DMS53 (cell line): ENCODE measurements at regions not wholly inside any gene's neighbourhood (a gene's known extent, or its start where the extent isn't known, plus 50 kb on each side); places are given as distances from the start of the nearest gene placed in this dataset.
A peak's percentile ranks its signal among the peaks of the same experiment; 100 is the strongest.

Experiments used
- DNase-seq: peaks from one replicate; lab custom pipeline; 2025; lab: John Stamatoyannopoulos, UW

DNA sequence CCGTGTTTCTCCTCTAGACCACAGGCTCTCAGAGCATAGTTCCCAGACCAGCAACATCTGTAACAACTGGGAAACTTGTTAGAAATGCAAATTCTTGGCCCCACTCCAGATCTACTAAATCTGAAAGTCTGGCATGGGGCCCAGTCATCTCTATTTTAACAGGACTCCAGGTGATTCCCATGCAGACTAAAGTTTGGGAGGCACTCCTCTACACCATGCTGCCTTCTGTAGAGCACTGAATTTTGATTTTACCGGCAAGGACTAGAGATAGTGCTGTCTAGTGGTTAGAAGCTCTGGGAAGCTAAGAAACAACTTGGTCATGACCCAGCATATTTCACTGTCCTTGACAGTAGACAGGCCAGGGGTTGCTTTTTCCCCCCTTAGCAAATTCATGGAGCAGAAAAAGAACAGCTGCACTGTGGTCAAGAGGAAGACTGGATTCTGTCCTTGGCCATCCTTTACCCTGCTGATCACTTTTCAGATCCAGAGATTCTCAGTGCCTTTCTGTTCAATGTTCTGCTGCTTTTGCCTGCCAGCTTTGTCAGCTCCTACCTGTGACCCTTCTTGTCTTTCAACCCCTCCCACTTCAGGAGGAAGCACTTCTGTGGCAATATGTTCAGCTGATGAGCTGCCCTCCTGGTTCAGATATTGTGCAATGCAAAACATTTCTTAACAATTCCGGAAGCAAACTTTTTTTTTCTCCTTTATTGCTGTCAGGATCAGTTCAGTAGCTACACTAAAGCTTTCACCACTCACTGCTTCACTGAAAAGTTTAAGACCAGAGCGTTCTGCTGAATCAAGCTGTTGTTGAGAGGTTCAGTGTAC lies 133.8 kb upstream of the NUDT4 start:
- peak; percentile 42 for DNase-seq

DNA sequence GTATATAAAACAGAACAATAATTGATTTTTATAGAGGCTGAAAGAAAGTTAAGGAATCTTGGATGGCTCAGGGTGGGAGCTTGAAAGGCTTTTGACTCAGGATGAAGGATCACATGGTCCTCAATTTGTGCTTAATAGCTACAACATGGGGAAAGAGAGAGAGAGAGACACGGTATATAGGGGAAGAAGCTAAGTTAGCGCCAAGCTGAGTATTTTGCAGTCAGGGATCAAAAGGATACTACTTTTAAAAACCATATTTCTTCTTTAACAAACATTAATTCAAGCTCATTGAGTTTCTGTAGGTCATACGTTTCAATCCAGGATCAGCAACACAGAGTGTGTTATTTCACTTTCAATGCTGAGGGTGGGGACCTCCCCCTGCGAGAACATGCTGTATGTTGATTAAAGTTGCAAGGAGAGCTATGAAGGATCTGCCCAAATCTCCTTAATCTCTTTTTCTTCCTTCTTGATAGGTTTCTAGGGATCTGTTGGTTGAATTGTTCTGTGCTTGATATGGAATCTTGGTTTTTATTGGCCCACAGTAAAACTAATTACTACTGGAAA lies 133.1 kb upstream of the NUDT4 start:
- DNase-seq = no peak

DNA sequence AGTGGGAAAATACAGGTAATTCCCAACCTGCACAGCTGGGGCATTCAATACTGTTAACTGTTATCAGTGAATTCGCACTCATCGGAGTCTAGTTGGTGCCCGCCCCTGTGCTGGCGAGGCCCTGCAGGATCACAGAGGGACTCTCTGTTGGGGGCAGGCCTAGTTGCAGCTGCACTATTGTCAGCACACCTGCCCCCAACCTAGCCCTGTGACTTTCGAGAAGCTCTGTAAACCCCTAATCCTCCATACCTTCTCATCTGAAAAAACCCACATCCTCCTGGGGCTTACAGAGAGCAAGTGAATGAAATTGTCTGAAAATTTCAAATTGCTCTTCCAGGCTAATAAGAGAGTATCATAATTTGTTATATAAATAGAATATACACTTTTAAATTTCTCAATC lies 132.2 kb upstream of the NUDT4 start:
- DNase-seq = no peak

DNA sequence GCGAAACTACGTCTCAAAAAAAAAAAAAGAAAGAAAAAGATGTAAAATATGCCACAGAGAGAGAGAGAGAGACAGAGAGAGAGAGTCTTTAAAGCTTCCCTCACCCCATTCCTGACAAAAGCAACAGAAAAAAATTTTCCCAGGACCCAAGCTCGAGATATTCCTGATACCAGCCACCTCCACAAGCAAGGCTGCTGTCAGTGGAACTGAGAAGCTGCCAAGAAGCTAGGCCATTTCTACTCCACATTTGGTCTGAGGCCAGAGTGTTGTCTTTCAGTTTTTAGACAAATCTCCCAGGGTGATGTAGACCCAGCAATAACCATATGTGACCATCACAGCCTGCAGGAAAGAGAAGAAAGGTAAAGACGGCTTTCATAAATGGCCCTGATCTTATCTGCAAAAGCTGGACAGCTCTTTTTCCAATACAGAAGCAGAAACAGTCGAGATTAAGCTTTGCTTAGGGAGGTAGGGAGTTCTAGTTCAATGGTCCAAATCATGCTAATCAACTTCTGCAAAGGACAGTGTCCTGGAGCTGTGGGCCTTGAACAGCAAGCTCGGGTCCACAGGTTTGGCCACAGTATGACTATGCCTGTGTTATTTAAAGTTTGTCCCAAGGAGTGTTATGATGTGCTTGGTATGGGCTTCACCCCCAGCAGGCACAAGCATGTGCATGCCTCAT lies 130.3 kb upstream of the NUDT4 start:
- no peak for DNase-seq

DNA sequence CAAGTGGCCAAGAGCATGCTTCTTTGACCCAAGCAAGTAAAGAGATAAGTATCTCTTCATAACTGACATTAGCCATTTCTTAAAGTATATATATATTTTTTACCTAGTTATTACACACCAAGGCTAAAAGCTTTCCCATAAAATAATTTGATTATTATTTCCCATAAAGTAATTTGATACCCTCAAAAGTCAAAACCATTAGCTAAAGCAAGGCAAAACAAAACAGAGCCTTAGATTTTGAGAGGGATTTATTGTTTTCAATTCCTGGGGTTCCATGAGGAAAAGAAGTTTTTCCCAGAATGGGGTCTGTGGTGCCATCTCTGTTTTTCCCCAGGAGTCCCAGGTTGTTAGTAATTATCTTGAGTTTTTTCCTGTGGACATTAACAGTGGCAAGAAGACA lies 125.5 kb upstream of the NUDT4 start:
- no peak for DNase-seq

DNA sequence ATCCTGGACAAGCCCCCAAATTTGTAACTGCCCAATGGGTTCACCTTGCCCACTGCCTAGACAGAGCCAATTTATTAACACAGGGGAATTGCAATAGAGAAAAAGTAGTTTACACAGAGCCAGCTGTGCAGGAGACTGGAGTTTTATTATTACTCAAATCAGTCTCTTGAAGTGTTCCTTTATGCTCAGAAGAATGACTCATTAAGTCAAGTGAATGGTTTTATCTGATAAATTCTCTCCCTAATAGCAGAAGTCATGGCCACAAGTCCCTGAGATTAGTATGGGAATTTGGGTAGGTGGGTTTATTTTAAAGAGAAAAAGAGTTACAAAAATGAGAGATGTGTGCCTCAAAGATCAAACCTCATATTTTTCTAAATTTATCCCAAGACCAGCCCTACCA lies 122.8 kb upstream of the NUDT4 start:
- peak; percentile 32 for DNase-seq

DNA sequence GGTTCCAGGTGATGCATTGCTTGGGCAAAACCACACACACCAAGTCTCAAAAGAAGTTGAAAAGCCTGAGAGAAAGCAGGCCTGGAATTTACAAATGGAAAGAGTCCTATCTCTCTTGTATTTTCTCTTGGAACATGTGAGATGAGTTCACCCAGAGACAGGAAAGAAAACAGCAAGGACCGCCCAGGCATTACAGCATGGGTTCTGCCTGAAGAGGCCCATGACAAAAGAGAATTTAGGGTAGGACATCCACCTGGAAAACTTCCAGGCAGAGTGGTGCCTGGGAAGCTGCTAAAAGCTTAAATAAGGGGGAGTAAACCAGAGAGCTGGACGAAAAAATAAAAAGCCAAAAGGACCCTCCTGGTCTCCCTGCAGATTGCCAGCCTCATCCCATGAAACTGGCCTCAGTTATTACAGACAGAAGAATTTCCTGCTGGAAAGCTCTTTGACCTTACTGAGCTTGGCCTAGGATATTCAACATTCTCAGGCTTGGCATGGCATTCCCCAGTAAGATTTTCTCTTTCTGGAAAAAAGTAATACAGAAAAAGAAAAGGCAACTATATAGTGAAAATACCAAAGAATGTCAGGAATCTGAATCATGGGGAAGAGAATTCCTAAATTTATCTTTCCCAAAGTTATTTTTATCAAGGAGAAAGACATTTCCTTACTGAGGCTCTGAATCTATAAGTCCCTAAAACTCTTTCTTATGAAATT lies 121.3 kb upstream of the NUDT4 start:
- no peak for DNase-seq

DNA sequence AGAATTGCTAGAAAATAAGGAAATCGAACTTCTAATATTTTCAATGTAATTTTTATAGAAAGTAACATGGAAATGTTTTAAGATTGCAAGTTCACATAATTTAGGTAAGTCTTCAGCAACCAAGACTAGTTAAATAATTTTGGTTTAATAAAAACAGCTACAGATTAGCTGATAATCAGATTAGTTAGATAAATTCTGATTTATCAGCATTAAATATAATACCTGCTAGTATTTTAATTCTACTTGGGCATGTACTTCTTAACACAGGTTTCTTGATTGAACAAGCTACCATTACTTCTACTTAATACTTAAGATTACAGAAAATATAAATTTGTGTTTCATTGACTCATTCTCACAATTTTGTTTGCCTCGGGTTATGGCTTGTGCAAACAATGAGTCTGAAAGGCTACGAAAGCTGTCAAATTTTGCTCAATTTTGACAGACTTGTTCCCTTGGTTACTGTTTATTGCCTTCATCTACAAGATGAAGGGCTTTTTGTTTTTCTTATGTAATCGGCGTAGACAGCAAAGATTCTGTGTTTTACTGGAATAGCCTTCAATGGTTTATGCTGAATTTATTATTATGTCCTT lies 116.1 kb upstream of the NUDT4 start:
- no peak for DNase-seq

DNA sequence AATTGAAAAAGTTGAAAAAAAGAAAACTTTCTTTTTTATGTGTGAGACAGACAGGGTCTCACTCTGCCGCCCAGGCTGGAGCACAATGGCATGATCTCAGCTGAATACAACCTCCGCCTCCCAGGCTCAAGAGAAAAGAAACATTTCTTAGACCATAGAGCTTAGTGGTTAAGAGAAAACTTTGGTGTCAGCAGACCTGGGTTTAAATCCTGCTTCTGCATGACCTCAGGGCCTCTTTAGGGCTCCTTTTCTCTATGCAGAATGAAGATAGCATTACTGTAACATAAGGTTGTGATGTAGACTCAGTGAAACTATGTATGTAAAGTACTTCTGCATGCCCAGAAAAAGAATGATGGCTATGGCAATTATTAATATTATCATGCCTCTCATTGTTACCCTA lies 104.7 kb upstream of the NUDT4 start:
- DNase-seq = no peak

DNA sequence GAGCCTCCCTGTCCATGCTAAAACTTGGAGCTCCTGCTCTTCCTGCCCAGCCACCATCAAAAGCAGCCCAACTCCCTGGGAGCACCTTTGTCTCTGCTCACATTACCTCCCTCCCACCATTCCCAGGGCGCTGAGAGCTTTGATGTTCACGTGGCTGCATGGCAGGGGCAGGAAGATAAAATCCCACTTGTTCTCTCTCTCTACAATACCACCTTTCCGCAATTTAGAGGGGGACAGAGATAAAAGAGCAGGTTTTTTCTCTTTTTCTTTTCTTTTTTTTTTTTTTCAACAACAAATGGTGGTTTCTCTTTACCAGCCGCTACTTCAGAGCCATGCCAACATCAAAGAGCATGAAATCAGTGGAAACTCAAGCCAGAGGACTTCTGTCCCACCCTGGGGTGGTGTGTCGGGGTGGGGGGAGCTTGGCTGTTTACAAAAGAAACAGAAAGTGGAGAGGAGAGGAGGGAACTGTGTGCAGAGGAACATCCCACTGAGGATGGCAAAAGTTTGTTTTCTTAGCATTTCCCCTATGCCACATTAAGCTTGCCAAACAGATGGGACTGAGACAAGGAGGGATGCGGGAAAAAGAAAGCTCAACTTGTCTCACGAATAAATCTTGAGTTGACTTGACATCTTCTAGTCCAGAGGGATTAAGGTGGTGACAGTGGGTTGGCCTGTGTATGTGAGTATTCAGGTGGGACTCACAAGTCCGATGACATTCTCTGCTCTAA lies 103.7 kb upstream of the NUDT4 start:
- DNase-seq = peak; percentile 16

DNA sequence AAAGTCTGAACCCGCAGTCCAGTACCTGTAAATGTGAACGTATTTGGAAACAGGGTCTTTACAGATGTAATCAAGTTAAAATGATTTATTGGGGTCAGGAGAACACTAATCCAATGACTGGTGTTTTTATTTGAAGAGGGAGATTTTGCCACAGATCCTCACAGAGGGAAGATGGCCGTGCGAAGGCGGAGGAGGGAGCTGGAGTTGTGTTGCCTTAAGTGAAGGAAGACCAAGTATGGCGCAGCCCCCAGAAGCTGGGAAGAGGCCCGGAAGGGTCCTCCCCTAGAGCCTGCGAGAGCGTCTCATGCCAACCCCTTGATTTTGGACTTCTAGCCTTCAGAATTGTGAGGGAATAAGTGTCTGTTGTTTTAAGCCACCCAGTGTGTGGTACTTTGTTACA lies 102.8 kb upstream of the NUDT4 start:
- no peak for DNase-seq

DNA sequence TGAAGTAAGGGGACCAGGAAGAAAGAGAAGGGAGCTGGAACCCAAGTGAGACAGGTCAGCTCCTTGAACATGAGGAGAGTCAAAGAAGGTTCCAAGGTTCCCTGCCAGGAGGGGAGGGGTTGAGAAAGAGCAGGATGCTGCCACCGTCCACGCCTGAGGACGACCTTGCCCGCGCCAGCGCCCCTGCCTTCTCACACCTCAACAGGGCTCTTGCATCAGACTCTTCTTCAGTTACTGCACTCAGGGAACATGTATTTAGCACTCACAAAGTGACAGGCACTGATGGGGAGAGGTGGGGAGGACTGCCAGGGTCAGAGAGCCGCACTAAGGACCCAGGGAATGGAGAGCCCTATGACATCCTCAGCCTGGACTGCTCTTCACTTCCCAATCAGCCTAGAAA lies 102.1 kb upstream of the NUDT4 start:
- no peak for DNase-seq

DNA sequence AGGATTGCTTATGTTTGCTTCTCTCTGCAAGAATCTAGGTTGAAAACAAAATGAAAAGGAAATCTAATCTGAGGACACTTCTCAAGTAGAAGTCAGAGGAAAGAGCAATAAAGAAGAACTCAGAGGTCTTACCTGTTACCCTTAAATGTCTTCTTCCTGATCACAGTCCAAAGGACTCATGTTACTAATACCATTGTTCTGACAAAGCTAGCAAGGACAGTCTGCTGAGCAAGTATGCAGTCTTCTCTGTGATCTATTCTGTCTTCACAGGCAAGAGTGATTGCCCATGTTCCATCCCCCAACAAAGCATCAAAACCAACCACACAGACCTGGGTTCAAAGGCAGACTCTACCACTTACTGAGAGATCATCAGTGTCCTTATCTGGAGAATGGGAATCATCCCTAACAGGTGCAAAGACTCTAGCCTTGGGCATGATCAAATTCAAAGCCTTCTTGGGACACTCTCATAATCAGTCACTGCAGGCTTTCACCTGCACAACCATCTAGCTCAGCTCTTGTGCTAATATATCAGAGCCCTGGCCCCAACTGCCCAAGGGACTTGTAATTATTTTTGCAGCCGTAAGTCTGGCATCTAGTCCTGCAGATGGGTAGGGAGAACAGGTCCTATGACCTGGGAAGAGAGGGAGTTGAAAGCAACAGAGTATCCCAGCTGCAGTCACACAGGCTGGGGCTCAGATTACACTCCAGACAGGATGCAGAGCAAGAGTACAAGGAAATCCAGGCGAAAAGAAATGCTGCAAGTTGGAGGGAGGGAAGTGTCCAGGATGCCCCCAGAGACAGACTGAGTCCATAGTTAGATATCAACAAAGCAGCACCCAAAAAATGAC lies 97.9 kb upstream of the NUDT4 start:
- peak; percentile 46 for DNase-seq

DNA sequence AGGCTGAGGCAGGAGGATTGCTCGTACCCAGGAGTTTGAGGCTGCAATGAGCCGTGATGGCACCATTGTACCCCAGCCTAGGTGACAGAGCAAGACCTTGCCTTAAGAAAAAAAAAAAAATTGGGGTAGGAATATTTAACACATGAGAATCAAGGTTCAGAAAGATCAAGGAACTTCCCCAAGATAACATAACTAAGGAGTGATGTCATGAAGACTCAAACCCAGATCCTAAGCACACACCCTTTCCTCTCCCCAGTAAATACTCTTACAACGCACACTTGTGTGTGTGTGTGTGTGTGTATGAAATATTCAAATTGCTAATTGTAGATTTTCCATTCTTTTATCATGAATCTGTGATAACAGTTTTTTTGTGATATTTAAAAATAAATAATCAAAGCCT lies 90.6 kb upstream of the NUDT4 start:
- no peak for DNase-seq

DNA sequence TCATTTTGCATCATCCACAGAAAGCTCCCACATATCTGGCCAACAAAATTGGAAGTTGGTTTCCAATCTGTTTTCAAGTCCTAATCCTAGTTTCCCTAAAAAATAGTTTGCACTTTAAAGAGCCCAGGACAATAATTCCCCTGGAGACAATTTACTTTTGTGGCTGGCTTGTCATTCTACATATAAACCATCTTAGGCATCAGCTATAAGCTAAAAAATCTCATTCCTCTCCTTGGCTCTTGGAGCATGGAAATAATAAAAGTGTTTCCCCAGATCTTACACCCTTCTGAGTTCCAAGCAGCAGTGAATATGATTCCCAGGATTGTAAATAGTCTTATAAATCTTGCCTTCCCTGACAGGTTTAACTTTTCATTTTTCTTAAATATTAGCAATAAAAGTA lies 89.1 kb upstream of the NUDT4 start:
- DNase-seq = no peak

DNA sequence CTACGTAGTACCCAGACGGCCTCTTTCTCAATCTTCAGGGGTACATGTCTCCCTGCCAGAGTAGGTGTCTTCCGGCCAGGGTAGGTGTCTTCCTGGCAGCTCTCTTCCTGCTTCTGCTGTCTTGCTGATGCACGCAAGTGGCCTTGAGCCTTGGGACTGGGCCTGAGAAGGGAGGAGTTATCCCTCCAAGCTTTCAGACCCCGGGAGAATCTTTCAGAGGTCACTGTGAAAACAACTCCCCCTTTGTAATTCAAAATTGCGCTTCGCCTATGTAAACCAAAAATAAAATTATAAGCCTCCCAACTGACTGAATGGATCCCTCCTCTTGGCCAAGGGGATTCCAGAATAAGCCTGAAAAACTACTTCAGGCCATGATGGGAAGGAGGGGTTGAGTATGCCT lies 87.3 kb upstream of the NUDT4 start:
- DNase-seq = no peak

DNA sequence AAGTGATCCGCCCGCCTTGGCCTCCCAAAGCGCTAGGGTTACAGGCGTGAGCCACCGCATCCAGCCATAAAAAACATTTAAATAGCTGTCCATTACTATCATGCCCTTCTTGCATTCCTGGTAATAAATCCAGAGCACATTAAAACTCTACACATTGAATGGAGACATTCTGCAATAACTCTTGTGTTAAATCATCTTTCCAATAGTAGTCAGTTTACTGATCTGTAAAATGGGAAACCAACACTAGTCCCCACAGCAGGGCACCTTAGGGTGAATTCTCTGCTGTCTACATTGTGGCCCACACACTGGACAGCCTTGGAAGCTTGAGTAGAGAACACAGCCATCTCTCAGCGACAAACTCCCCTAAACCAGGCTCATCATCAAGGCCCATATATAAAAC lies 85.5 kb upstream of the NUDT4 start:
- DNase-seq = no peak

DNA sequence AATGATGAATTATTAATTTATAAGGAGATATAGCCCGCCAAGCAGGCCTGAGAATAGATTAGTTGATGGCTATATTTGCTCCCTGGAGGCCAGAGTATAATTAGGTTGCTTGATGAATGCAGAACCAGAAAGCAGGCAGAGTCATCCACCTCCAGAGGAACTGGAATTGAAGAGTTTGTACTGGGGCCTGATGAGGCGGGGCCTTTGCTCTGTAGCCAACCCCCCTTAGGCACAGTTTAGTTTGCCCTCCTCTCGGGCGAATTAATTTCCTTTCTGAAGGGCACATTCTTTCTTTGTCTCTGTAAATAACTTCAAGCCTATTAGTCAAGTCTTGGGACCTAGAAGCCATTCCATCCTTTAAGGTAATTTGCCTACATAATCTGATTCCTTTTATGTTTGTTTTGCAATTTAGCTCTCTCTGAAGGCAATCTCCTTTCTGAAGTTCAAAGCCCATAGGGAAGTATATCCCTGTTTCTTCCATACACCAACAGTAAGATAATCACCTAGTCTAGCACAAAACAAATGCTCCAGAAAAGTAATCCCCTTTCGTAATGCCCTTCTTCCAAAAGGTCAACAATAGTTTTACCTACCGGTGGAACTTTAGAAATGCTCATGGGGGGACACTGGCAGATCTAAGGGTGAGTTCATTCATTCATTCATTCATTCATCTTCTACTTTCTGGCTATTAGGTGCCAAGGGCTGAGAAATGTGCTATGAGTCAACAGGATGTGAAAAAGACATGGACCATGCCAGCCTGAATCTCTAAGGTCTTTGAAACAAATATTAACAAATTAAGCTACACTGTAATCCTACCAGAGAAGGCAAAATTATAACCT lies 84.8 kb upstream of the NUDT4 start:
- no peak for DNase-seq

DNA sequence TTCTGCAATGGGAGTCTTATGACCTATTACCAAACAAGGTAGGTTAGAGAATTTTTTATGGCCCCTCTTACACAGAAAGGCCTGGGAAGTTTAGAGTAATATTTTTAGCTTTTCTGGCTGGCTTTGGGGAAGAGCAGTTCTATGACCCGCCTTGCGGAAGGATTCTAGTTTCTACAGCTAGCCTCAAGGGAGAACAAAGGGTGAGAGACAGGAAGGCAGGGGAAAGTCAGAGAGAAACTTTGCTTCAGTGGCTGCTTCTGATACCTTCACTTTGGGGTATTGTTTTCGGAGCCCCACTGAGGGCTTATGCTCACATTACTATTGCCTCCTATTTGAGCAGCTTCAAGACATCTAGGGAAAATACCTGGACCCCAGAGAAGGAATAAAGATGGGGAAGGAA lies 80.7 kb upstream of the NUDT4 start:
- no peak for DNase-seq

DNA sequence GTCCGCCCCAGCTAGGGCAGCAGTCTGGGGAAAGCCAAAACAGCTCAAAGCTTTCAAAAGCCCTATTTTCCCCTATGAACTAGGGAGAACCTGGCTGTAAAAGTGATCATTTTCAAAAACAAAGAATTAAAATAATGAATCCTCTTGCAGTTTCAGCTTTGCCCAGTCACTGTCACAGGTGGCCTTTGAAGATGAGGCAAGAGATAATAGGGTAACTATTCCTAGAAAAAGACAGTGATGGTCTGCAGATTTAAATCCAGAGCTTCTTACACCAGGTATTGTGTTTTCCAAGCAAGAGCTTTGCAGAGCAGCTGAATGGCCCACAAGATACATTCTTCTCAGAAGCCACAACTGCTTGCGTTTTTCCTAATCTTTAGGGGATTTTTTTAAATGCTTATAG lies 80.2 kb upstream of the NUDT4 start:
- no peak for DNase-seq
